SK-N-SH treated with all-trans-retinoic acid at 6 μM for 48 hours (cell line): ENCODE measurements at regions not wholly inside any gene's neighbourhood (a gene's known extent, or its start where the extent isn't known, plus 50 kb on each side); places are given as distances from the start of the nearest gene placed in this dataset.

ENCODE experiments used
- ATAC-seq: fragments of 200-7000 bp; cut with Tn5 transposase; 3 replicates; pipeline ENCODE4 v1.9.1; 2020; ENCODE audit warnings: mild to moderate bottlenecking, moderate library complexity
- ARNTL ChIP-seq: fragments of 450-650 bp; formaldehyde crosslinking; IDR thresholded peaks from 2 replicates; pipeline ENCODE4 v1.5.0; 2020; ENCODE audit warnings: low read depth, mild to moderate bottlenecking, moderate library complexity, borderline replicate concordance
- BACH2 ChIP-seq: fragments of 250-450 bp; sonication (Bioruptor Pico); IDR thresholded peaks from 2 replicates; pipeline ENCODE4 v1.9.0; 2021; ENCODE audit warnings: mild to moderate bottlenecking, borderline replicate concordance
- CREB5 ChIP-seq: fragments of 250-450 bp; sonication (Bioruptor Pico); IDR thresholded peaks from 2 replicates; pipeline ENCODE4 v1.5.1; 2020; ENCODE audit warnings: low read depth, mild to moderate bottlenecking, moderate library complexity
- CSRNP3 ChIP-seq: fragments of 250-450 bp; sonication (Bioruptor Pico); IDR thresholded peaks from 2 replicates; pipeline ENCODE4 v1.5.1; 2021; ENCODE audit warnings: mild to moderate bottlenecking, moderate library complexity
- ESRRG ChIP-seq: fragments of 250-450 bp; sonication (Bioruptor Pico); IDR thresholded peaks from 2 replicates; pipeline ENCODE4 v1.6.1; 2021; ENCODE audit warnings: mild to moderate bottlenecking
- GLIS3 ChIP-seq: fragments of 250-450 bp; sonication (Bioruptor Pico); IDR thresholded peaks from 2 replicates; pipeline ENCODE4 v1.5.0; 2020; ENCODE audit warnings: mild to moderate bottlenecking, moderate library complexity
- ISL1 ChIP-seq: fragments of 250-450 bp; sonication (Bioruptor Pico); IDR thresholded peaks from 2 replicates; pipeline ENCODE4 v2.1.2; 2022; ENCODE audit warnings: mild to moderate bottlenecking, moderate library complexity
- OSR1 ChIP-seq: fragments of 250-450 bp; sonication (Bioruptor Pico); IDR thresholded peaks from 2 replicates; pipeline ENCODE4 v1.8.0; 2022; ENCODE audit warnings: moderate library complexity, mild to moderate bottlenecking, inconsistent platforms
- PATZ1 ChIP-seq: fragments of 250-450 bp; sonication (Bioruptor Pico); IDR thresholded peaks from 2 replicates; pipeline ENCODE4 v1.8.0; 2020; ENCODE audit warnings: mild to moderate bottlenecking, moderate library complexity, borderline replicate concordance
- POU6F1 ChIP-seq: fragments of 250-450 bp; sonication (Bioruptor Pico); IDR thresholded peaks from 2 replicates; pipeline ENCODE4 v1.8.0; 2021; ENCODE audit warnings: low read depth, mild to moderate bottlenecking, moderate library complexity, borderline replicate concordance
- TCF4 ChIP-seq: fragments of 250-450 bp; sonication (Bioruptor Pico); IDR thresholded peaks from 2 replicates; pipeline ENCODE4 v1.8.0; 2021; ENCODE audit warnings: mild to moderate bottlenecking, moderate library complexity, borderline replicate concordance
- TOX ChIP-seq: fragments of 250-450 bp; sonication (Bioruptor Pico); IDR thresholded peaks from 2 replicates; pipeline ENCODE4 v1.8.0; 2021; ENCODE audit warnings: mild to moderate bottlenecking, moderate library complexity, borderline replicate concordance
- TSHZ2 ChIP-seq: fragments of 250-450 bp; sonication (Bioruptor Pico); IDR thresholded peaks from 2 replicates; pipeline ENCODE4 v1.5.0; 2020; ENCODE audit warnings: mild to moderate bottlenecking, moderate library complexity
- ZC3H10 ChIP-seq: fragments of 250-450 bp; sonication (Bioruptor Pico); IDR thresholded peaks from 2 replicates; pipeline ENCODE4 v1.5.1; 2021; ENCODE audit warnings: mild to moderate bottlenecking, moderate library complexity
- ZFP3 ChIP-seq: fragments of 250-450 bp; sonication (Bioruptor Pico); IDR thresholded peaks from 2 replicates; pipeline ENCODE4 v1.5.0; 2020; ENCODE audit warnings: mild to moderate bottlenecking, moderate library complexity
- ZFP30 ChIP-seq: fragments of 450-650 bp; formaldehyde crosslinking; IDR thresholded peaks from 2 replicates; pipeline ENCODE4 v1.5.0; 2022; ENCODE audit warnings: mild to moderate bottlenecking, moderate library complexity
- ZNF565 ChIP-seq: fragments of 450-650 bp; formaldehyde crosslinking; conservative IDR thresholded peaks from 2 replicates; pipeline ENCODE4 v1.5.0; 2020; ENCODE audit warnings: low read depth, mild to moderate bottlenecking, moderate library complexity
- ZNF70 ChIP-seq: fragments of 450-650 bp; formaldehyde crosslinking; IDR thresholded peaks from 2 replicates; pipeline ENCODE4 v1.5.0; 2020; ENCODE audit warnings: mild to moderate bottlenecking, moderate library complexity
- ZNF8 ChIP-seq: fragments of 450-650 bp; formaldehyde crosslinking; IDR thresholded peaks from 2 replicates; pipeline ENCODE4 v1.5.0; 2020; ENCODE audit warnings: mild to moderate bottlenecking, moderate library complexity

GRCh38 chr10:106493751-106494150 lies 670.8 kb downstream of the SORCS1 start:
- TF ChIP-seq PATZ1 (CRISPR knock-in tag), result no peak
- TF ChIP-seq ESRRG (CRISPR knock-in tag), result no peak
- no peak for TF ChIP-seq ZFP30 (CRISPR knock-in tag)
- no peak for TF ChIP-seq POU6F1 (CRISPR knock-in tag)
- TF ChIP-seq ARNTL, result no peak
- TF ChIP-seq ZNF565 (CRISPR knock-in tag), result no peak
- TF ChIP-seq ZNF8 (CRISPR knock-in tag), result no peak
- no peak for TF ChIP-seq ZNF70 (CRISPR knock-in tag)
- TF ChIP-seq GLIS3, result no peak
- TF ChIP-seq CSRNP3, result no peak
- TF ChIP-seq TCF4 (CRISPR knock-in tag), result no peak
- no peak for TF ChIP-seq ZFP3 (CRISPR knock-in tag)
- TF ChIP-seq, all 23 proteins: peak for 0
- ATAC-seq, result no peak

- TF ChIP-seq GLIS3, result no peak
- TF ChIP-seq BACH2 (CRISPR knock-in tag), result no peak
- TF ChIP-seq ESRRG (CRISPR knock-in tag), result no peak
- TF ChIP-seq ZC3H10, result no peak
- no peak for TF ChIP-seq CREB5 (CRISPR knock-in tag)
- no peak for TF ChIP-seq CSRNP3
- no peak for TF ChIP-seq POU6F1 (CRISPR knock-in tag)
- no peak for TF ChIP-seq TSHZ2 (CRISPR knock-in tag)
- no peak for TF ChIP-seq ZFP30 (CRISPR knock-in tag)
- no peak for TF ChIP-seq TCF4 (CRISPR knock-in tag)
- TF ChIP-seq ZNF8 (CRISPR knock-in tag), result no peak
- TF ChIP-seq, all 23 proteins: peak for 0
- ATAC-seq, result no peak
Measured at GRCh38 chr10:106493226-106493625, 671.3 kb downstream of the SORCS1 start.

- no peak for ATAC-seq
- 0 out of 2 replicates have a peak, but pooled peaks have one; percentile 44 for TF ChIP-seq CSRNP3
- no peak for TF ChIP-seq ISL1
- no peak for TF ChIP-seq TOX (CRISPR knock-in tag)
- no peak for TF ChIP-seq OSR1
- no peak for TF ChIP-seq ZFP30 (CRISPR knock-in tag)
- no peak for TF ChIP-seq ZNF8 (CRISPR knock-in tag)
- TF ChIP-seq TSHZ2 (CRISPR knock-in tag), result no peak
- peak; percentile 59; the same call in 1 of the 2 replicates for TF ChIP-seq TCF4 (CRISPR knock-in tag)
Measured at GRCh38 chr10:106487726-106488125, 676.8 kb downstream of the SORCS1 start.
